ENCODE measurements at regions not wholly inside any gene's neighbourhood (a gene's known extent, or its start where the extent isn't known, plus 50 kb on each side); places are given as distances from the start of the nearest gene placed in this dataset.

- intact Hi-C loops (cut with DNase I) = no loop called here
- no peak overlapping the region for H3K4me3 ChIP-seq
- no peaks in the 10 kb centered on the region for H3K27me3 ChIP-seq (replicated peaks; ENCODE audit: insufficient read depth)
- DNase-seq (ENCODE audit: low spot score) = no peak
- TF ChIP-seq CTCF (IDR thresholded peaks at IDR 0.05) = no peak
- no peak for TF ChIP-seq POLR2AphosphoS5 (IDR thresholded peaks at IDR 0.05)
- H3K36me3 ChIP-seq = no peaks in the 10 kb centered on the region
- no peaks in the 10 kb centered on the region for H3K9me3 ChIP-seq
- no peaks in the 10 kb centered on the region for H3K4me1 ChIP-seq (replicated peaks)
- no peak overlapping the region for H3K27ac ChIP-seq
- 74% methylated on average over 4 of the region's 4 CpGs for WGBS
Measured at GRCh38 chr9:31377358-31377757, 1007.1 kb upstream of the ACO1 start.

- no peak overlapping the region for H3K27ac ChIP-seq
- DNase-seq (ENCODE audit: low spot score) = no peak
- WGBS = 89% methylated on average over 1 of the region's 1 CpG
- no peaks in the 10 kb centered on the region for H3K27me3 ChIP-seq (replicated peaks; ENCODE audit: insufficient read depth)
- intact Hi-C loops (cut with DNase I) = no loop called here
- no peak for TF ChIP-seq CTCF (IDR thresholded peaks at IDR 0.05)
- TF ChIP-seq POLR2AphosphoS5 (IDR thresholded peaks at IDR 0.05) = no peak
- no peak for TF ChIP-seq POLR2A (IDR thresholded peaks at IDR 0.05)
- no peaks in the 10 kb centered on the region for H3K9me3 ChIP-seq
- H3K4me3 ChIP-seq = no peak overlapping the region
- no peaks in the 10 kb centered on the region for H3K36me3 ChIP-seq
- H3K4me1 ChIP-seq (replicated peaks) = no peaks in the 10 kb centered on the region
Measured at GRCh38 chr9:31388660-31389059, 995.8 kb upstream of the ACO1 start.

- intact Hi-C loops (cut with DNase I) = no loop called here
- Histone ChIP-seq H3K27me3 (replicated peaks; ENCODE audit: insufficient read depth) (no peaks in the 10 kb centered on the region), H3K36me3 (no peaks in the 10 kb centered on the region), H3K4me3 (no peak overlapping the region), H3K4me1 (replicated peaks) (no peaks in the 10 kb centered on the region), H3K9me3 (no peaks in the 10 kb centered on the region), H3K27ac (no peak overlapping the region)
- TF ChIP-seq CTCF (IDR thresholded peaks at IDR 0.05) (no peak), POLR2A (IDR thresholded peaks at IDR 0.05) (no peak), POLR2AphosphoS5 (IDR thresholded peaks at IDR 0.05) (no peak)
- 84% methylated on average over 3 of the region's 3 CpGs for WGBS
- DNase-seq (ENCODE audit: low spot score) = no peak
Measured at GRCh38 chr9:31389075-31389474, 995.4 kb upstream of the ACO1 start.

GRCh38 chr9:31390403-31391025, 993.9 kb upstream of the ACO1 start:
- Histone ChIP-seq H3K4me1 (replicated peaks) (no peaks in the 10 kb centered on the region), H3K9me3 (no peaks in the 10 kb centered on the region), H3K36me3 (no peaks in the 10 kb centered on the region), H3K27me3 (replicated peaks; ENCODE audit: insufficient read depth) (no peaks in the 10 kb centered on the region), H3K27ac (no peak overlapping the region), H3K4me3 (no peak overlapping the region)
- WGBS = 48% methylated on average over 5 of the region's 5 CpGs
- intact Hi-C loops (cut with DNase I) = no loop called here
- DNase-seq (ENCODE audit: low spot score) = no peak
- no peak for TF ChIP-seq POLR2A (IDR thresholded peaks at IDR 0.05)
- TF ChIP-seq CTCF (IDR thresholded peaks at IDR 0.05) = no peak
- no peak for TF ChIP-seq POLR2AphosphoS5 (IDR thresholded peaks at IDR 0.05)

- intact Hi-C loops (cut with DNase I) = no loop called here
- DNase-seq (ENCODE audit: low spot score) = no peak
- TF ChIP-seq POLR2AphosphoS5 (IDR thresholded peaks at IDR 0.05) = no peak
- TF ChIP-seq CTCF (IDR thresholded peaks at IDR 0.05) = no peak
- TF ChIP-seq POLR2A (IDR thresholded peaks at IDR 0.05) = no peak
- Histone ChIP-seq H3K27ac (no peak overlapping the region), H3K4me3 (no peak overlapping the region), H3K36me3 (no peaks in the 10 kb centered on the region), H3K9me3 (no peaks in the 10 kb centered on the region), H3K27me3 (replicated peaks; ENCODE audit: insufficient read depth) (no peaks in the 10 kb centered on the region), H3K4me1 (replicated peaks) (no peaks in the 10 kb centered on the region)
Measured at GRCh38 chr9:31393240-31393639, 991.2 kb upstream of the ACO1 start.

Measured in prostate gland (tissue), 2 donors.